Calu3 (cell line): ENCODE measurements at regions not wholly inside any gene's neighbourhood (a gene's known extent, or its start where the extent isn't known, plus 50 kb on each side); places are given as distances from the start of the nearest gene placed in this dataset.
A peak's percentile ranks its signal among the peaks of the same experiment; 100 is the strongest.
"Not testable (repeated sequence)": the region's sequence is repeated elsewhere in the genome, so short reads cannot be mapped to it uniquely, and the experiment has no call there.

Experiments
- BruUV-seq: library from RNA; stranded (reverse); fragments of 400-500 nt; replicated peaks from 2 replicates; lab custom pipeline; 2021; lab: Mats Ljungman, UMichigan
- CTCF ChIA-PET: fragments of 300-600 bp; sonication (Branson Sonifier 250); formaldehyde crosslinking; loops from one replicate; lab custom pipeline; 2022; ENCODE audit warnings: antibody characterized with exemption; lab: Charles Lee
- DNase-seq: peaks from one replicate; pipeline ENCODE4 v3.0.0; 2022
- H3K27ac Mint-ChIP-seq: one replicate; pipeline ENCODE4 v1.8.0; 2022; ENCODE audit warnings: mixed read lengths; ENCODE audit not compliant: unreplicated experiment
- H3K27me3 Mint-ChIP-seq: one replicate; pipeline ENCODE4 v1.8.0; 2022; ENCODE audit warnings: mixed read lengths; ENCODE audit not compliant: unreplicated experiment
- H3K36me3 Mint-ChIP-seq: one replicate; pipeline ENCODE4 v1.8.0; 2022; ENCODE audit warnings: mild to moderate bottlenecking, moderate library complexity, mixed read lengths; ENCODE audit not compliant: insufficient read depth, unreplicated experiment
- H3K4me1 Mint-ChIP-seq: one replicate; pipeline ENCODE4 v1.8.0; 2022; ENCODE audit warnings: mild to moderate bottlenecking, low read depth, mixed read lengths; ENCODE audit not compliant: unreplicated experiment
- H3K4me3 Mint-ChIP-seq: one replicate; pipeline ENCODE4 v1.8.0; 2022; ENCODE audit warnings: mild to moderate bottlenecking, low read depth, moderate library complexity, mixed read lengths; ENCODE audit not compliant: unreplicated experiment
- H3K9me3 Mint-ChIP-seq: one replicate; pipeline ENCODE4 v1.8.0; 2022; ENCODE audit warnings: low read depth, mixed read lengths; ENCODE audit not compliant: unreplicated experiment
- intact Hi-C: fragments of 100-400 bp; cut with micrococcal nuclease; formaldehyde crosslinking; loops from one replicate; pipeline ENCODE4 v1.10.0; 2022; ENCODE audit not compliant: unreplicated experiment
- TF ChIP-seq, protein P1 (sequence below): fragments of 200-600 bp; IDR thresholded peaks from one replicate; pipeline ENCODE4 v1.8.0; 2022; ENCODE audit warnings: antibody characterized with exemption; ENCODE audit not compliant: unreplicated experiment

- Mint-ChIP-seq H3K4me3 (no peak overlapping the region), H3K9me3 (no peaks in the 10 kb centered on the region), H3K27ac (no peak overlapping the region), H3K36me3 (peaks cover 5% of the 10 kb centered on the region), H3K4me1 (no peaks in the 10 kb centered on the region), H3K27me3 (no peaks in the 10 kb centered on the region)
- intact Hi-C loops = no loop called here
- BruUV-seq = no TSS peak
- TF ChIP-seq, protein P1, sequence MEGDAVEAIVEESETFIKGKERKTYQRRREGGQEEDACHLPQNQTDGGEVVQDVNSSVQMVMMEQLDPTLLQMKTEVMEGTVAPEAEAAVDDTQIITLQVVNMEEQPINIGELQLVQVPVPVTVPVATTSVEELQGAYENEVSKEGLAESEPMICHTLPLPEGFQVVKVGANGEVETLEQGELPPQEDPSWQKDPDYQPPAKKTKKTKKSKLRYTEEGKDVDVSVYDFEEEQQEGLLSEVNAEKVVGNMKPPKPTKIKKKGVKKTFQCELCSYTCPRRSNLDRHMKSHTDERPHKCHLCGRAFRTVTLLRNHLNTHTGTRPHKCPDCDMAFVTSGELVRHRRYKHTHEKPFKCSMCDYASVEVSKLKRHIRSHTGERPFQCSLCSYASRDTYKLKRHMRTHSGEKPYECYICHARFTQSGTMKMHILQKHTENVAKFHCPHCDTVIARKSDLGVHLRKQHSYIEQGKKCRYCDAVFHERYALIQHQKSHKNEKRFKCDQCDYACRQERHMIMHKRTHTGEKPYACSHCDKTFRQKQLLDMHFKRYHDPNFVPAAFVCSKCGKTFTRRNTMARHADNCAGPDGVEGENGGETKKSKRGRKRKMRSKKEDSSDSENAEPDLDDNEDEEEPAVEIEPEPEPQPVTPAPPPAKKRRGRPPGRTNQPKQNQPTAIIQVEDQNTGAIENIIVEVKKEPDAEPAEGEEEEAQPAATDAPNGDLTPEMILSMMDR = peak; percentile 59
- CTCF ChIA-PET = no interaction called here
- peak; percentile 50 for DNase-seq
Measured at GRCh38 chr17:16873174-16874035, 98.5 kb downstream of the TNFRSF13B start.

GRCh38 chr17:16872351-16873173 is 99.4 kb downstream of the TNFRSF13B start:
- CTCF ChIA-PET = no interaction called here
- Mint-ChIP-seq H3K4me1 (no peaks in the 10 kb centered on the region), H3K36me3 (peaks cover 5% of the 10 kb centered on the region), H3K4me3 (no peak overlapping the region), H3K27me3 (no peaks in the 10 kb centered on the region), H3K9me3 (no peaks in the 10 kb centered on the region), H3K27ac (no peak overlapping the region)
- intact Hi-C loops = no loop called here
- no TSS peak for BruUV-seq
- DNase-seq = no peak
- TF ChIP-seq, protein P1 = no peak

DNA sequence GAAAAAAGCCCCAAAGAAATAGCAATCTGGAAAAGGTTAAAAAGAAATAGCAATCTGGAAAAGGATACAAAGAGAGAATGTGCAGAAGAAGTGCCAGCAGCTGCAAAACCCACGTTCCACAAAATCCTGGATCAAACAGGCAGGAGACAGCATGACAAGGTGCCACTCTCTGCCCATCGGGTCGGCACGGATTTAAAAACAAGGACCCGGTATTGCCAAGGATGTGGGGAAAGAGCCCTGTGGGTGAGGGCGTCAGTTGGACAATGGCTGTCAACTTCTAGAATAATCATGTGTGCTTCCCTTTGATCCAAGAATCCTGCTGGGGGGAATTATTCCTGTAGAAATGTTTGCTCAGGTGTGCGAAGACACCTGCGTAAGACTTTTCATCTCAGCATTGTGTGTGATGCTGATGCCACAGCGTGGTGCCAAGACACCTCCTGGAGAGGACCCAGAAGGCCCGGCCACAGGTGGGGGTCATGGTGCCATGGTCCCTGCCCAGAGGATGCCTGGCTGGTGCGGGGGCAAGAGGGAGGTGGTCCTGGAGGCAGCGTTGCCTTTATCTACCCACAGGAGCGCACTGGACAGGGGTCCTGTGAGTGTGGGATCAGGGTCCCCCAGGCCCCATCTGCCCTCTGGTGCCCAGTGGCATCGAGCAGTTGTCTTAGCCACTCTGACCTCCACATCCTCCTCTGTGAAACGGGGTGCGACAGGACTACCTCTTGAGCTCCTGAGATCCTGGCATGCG is 100.3 kb downstream of the TNFRSF13B start:
- H3K27ac Mint-ChIP-seq, CTCF ChIA-PET, DNase-seq, H3K9me3 Mint-ChIP-seq, intact Hi-C loops, H3K4me3 Mint-ChIP-seq, H3K4me1 Mint-ChIP-seq, BruUV-seq, H3K36me3 Mint-ChIP-seq, H3K27me3 Mint-ChIP-seq: not testable (repeated sequence)

GRCh38 chr17:16870253-16871245 is 101.4 kb downstream of the TNFRSF13B start:
- Mint-ChIP-seq H3K27ac (no peak overlapping the region), H3K36me3 (peaks cover 5% of the 10 kb centered on the region), H3K9me3 (no peaks in the 10 kb centered on the region), H3K27me3 (no peaks in the 10 kb centered on the region), H3K4me3 (no peak overlapping the region), H3K4me1 (peaks cover 12% of the 10 kb centered on the region)
- no peak for DNase-seq
- TF ChIP-seq, protein P1 = no peak
- CTCF ChIA-PET = no interaction called here
- no TSS peak for BruUV-seq
- intact Hi-C loops = no loop called here

GRCh38 chr17:16869531-16870252 is 102.2 kb downstream of the TNFRSF13B start:
- BruUV-seq, H3K9me3 Mint-ChIP-seq, H3K27me3 Mint-ChIP-seq, H3K27ac Mint-ChIP-seq, DNase-seq, H3K36me3 Mint-ChIP-seq, intact Hi-C loops, CTCF ChIA-PET, H3K4me3 Mint-ChIP-seq: not testable (repeated sequence)
- H3K4me1 Mint-ChIP-seq = peaks cover 12% of the 10 kb centered on the region

- CTCF ChIA-PET = not testable (repeated sequence)
Measured at GRCh38 chr17:16868616-16869015, 103.3 kb downstream of the TNFRSF13B start.

More at GRCh38 chr17:16868616-16869015, 103.3 kb downstream of the TNFRSF13B start:
- H3K4me1 Mint-ChIP-seq = peaks cover 12% of the 10 kb centered on the region
- H3K27me3 Mint-ChIP-seq, H3K36me3 Mint-ChIP-seq, DNase-seq, BruUV-seq, H3K27ac Mint-ChIP-seq, intact Hi-C loops, H3K4me3 Mint-ChIP-seq, H3K9me3 Mint-ChIP-seq: not testable (repeated sequence)
